Uterus (tissue), 2 donors: ENCODE measurements at regions not wholly inside any gene's neighbourhood (a gene's known extent, or its start where the extent isn't known, plus 50 kb on each side); places are given as distances from the start of the nearest gene placed in this dataset.

Source experiments
- CTCF ChIP-seq, 4 experiments: fragments of 200-600 bp in 2 of 4; fragments of 450-650 bp in 2 of 4; sonication (generic) in 2 of 4; IDR thresholded peaks; one replicate each; pipeline ENCODE4 v1.5.1; 2016 to 2019; ENCODE audit warnings: antibody characterized with exemption in 4 of 4, mild to moderate bottlenecking in 2 of 4, moderate library complexity in 1 of 4
- POLR2A ChIP-seq, 2 donors: fragments of 450-650 bp; IDR thresholded peaks; one replicate each; pipeline ENCODE4 v1.6.1; 2016; ENCODE audit warnings: antibody characterized with exemption in 2 of 2, mild to moderate bottlenecking in 1 of 2, moderate library complexity in 1 of 2

GRCh38 chr6:140537834-140538705 is 1163.6 kb upstream of the CITED2 start:
- TF ChIP-seq CTCF (IDR thresholded peaks at IDR 0.05) (no peak), POLR2A (IDR thresholded peaks at IDR 0.05) (no peak)
